Suppressor macrophage treated with lipopolysaccharide for 4 hours (primary cell): ENCODE measurements at regions not wholly inside any gene's neighbourhood (a gene's known extent, or its start where the extent isn't known, plus 50 kb on each side); places are given as distances from the start of the nearest gene placed in this dataset.
A peak's percentile ranks its signal among the peaks of the same experiment; 100 is the strongest.

Experiments used
- DNase-seq: peaks from one replicate; pipeline ENCODE4 v3.0.0-alpha.2; 2020

- DNase-seq, result no peak
Measured at GRCh38 chr2:102078773-102079172, 63.8 kb upstream of the IL1R1 start.

GRCh38 chr2:102080451-102081242 lies 61.9 kb upstream of the IL1R1 start:
- no peak for DNase-seq

GRCh38 chr2:102081243-102081522 lies 61.4 kb upstream of the IL1R1 start:
- DNase-seq, result no peak

- peak; percentile 65 for DNase-seq
Measured at GRCh38 chr2:102081606-102082005, 60.9 kb upstream of the IL1R1 start.

- peak; percentile 91 for DNase-seq
Measured at GRCh38 chr2:102082571-102083392, 59.8 kb upstream of the IL1R1 start.

GRCh38 chr2:102083393-102083703 lies 59.2 kb upstream of the IL1R1 start:
- no peak for DNase-seq

- DNase-seq, result no peak
Measured at GRCh38 chr2:102084651-102085050, 57.9 kb upstream of the IL1R1 start.

- DNase-seq, result no peak
Measured at GRCh38 chr2:102085238-102085637, 57.3 kb upstream of the IL1R1 start.

- no peak for DNase-seq
Measured at GRCh38 chr2:102086150-102086872, 56.2 kb upstream of the IL1R1 start.

- no peak for DNase-seq
Measured at GRCh38 chr2:102091121-102091520, 51.4 kb upstream of the IL1R1 start.

- no peak for DNase-seq
Measured at GRCh38 chr2:102091908-102092307, 50.6 kb upstream of the IL1R1 start.

- DNase-seq, result no peak
Measured at GRCh38 chr2:102092535-102092934, 50.0 kb upstream of the IL1R1 start.
